RWPE2 (cell line): ENCODE measurements at regions not wholly inside any gene's neighbourhood (a gene's known extent, or its start where the extent isn't known, plus 50 kb on each side); places are given as distances from the start of the nearest gene placed in this dataset.
"Not testable (repeated sequence)": the region's sequence is repeated elsewhere in the genome, so short reads cannot be mapped to it uniquely, and the experiment has no call there.

Experiments used
- ATAC-seq: fragments of 200-7000 bp; cut with Tn5 transposase; 3 replicates; pipeline ENCODE4 v1.9.1; 2021; ENCODE audit warnings: low read depth
- DNase-seq: peaks from one replicate; pipeline ENCODE4 v3.0.0-alpha.2; 2020; ENCODE audit warnings: low spot score
- H3K27ac ChIP-seq: fragments of 450-650 bp; 2 replicates; pipeline ENCODE4 v1.5.1; 2017; ENCODE audit warnings: mild to moderate bottlenecking; ENCODE audit not compliant: poor library complexity, severe bottlenecking
- H3K27me3 ChIP-seq: fragments of 250-450 bp; sonication (Bioruptor Pico); 2 replicates; pipeline ENCODE4 v1.5.1; 2021; ENCODE audit warnings: mild to moderate bottlenecking, moderate library complexity; ENCODE audit not compliant: insufficient read depth, poor library complexity, severe bottlenecking
- H3K36me3 ChIP-seq: fragments of 250-450 bp; sonication (Bioruptor Pico); 2 replicates; pipeline ENCODE4 v1.5.1; 2020; ENCODE audit warnings: low read depth, mild to moderate bottlenecking, moderate library complexity
- H3K4me1 ChIP-seq: fragments of 250-450 bp; sonication (Bioruptor Pico); 2 replicates; pipeline ENCODE4 v1.5.1; 2021; ENCODE audit warnings: mild to moderate bottlenecking, moderate library complexity; ENCODE audit not compliant: insufficient read depth, poor library complexity, severe bottlenecking
- H3K4me3 ChIP-seq: fragments of 250-450 bp; sonication (Bioruptor Pico); 2 replicates; pipeline ENCODE4 v1.5.1; 2021; ENCODE audit warnings: mild to moderate bottlenecking, moderate library complexity; ENCODE audit not compliant: severe bottlenecking
- H3K9me3 ChIP-seq: fragments of 250-450 bp; sonication (Bioruptor Pico); 2 replicates; pipeline ENCODE4 v1.5.1; 2021; ENCODE audit warnings: mild to moderate bottlenecking, moderate library complexity; ENCODE audit not compliant: severe bottlenecking
- CTCF ChIP-seq: fragments of 450-650 bp; IDR thresholded peaks from one replicate; pipeline ENCODE4 v1.5.1; 2017; ENCODE audit warnings: mild to moderate bottlenecking, moderate library complexity; ENCODE audit not compliant: poor library complexity, severe bottlenecking

- H3K27me3 ChIP-seq = no peaks in the 10 kb centered on the region
- TF ChIP-seq CTCF = no peak
- H3K27ac ChIP-seq = no peak overlapping the region
- no peak for DNase-seq
- H3K4me3 ChIP-seq = no peak overlapping the region
- H3K9me3 ChIP-seq = no peaks in the 10 kb centered on the region
- ATAC-seq = no peak
- no peaks in the 10 kb centered on the region for H3K36me3 ChIP-seq
- H3K4me1 ChIP-seq = no peaks in the 10 kb centered on the region
Observed at GRCh38 chr21:28851645-28852044, 141.0 kb downstream of the LTN1 start.

- H3K4me1 ChIP-seq, DNase-seq, H3K4me3 ChIP-seq, H3K27me3 ChIP-seq, ATAC-seq, H3K27ac ChIP-seq, H3K36me3 ChIP-seq, H3K9me3 ChIP-seq: not testable (repeated sequence)
Observed at GRCh38 chr21:28839237-28839636, 153.4 kb downstream of the LTN1 start.

GRCh38 chr21:28837426-28837825 lies 155.3 kb downstream of the LTN1 start:
- not testable (repeated sequence) for H3K4me1 ChIP-seq, H3K27me3 ChIP-seq, H3K4me3 ChIP-seq, H3K27ac ChIP-seq, DNase-seq, H3K36me3 ChIP-seq, H3K9me3 ChIP-seq, ATAC-seq

GRCh38 chr21:28836588-28836987 lies 156.1 kb downstream of the LTN1 start:
- not testable (repeated sequence) for H3K4me3 ChIP-seq, ATAC-seq, H3K36me3 ChIP-seq, DNase-seq, H3K9me3 ChIP-seq, H3K27ac ChIP-seq, H3K27me3 ChIP-seq
- peaks cover 14% of the 10 kb centered on the region for H3K4me1 ChIP-seq

- H3K36me3 ChIP-seq = no peaks in the 10 kb centered on the region
- DNase-seq (no peak), ATAC-seq (no peak)
- H3K4me3 ChIP-seq = no peak overlapping the region
- no peak overlapping the region for H3K27ac ChIP-seq
- no peaks in the 10 kb centered on the region for H3K27me3 ChIP-seq
- no peaks in the 10 kb centered on the region for H3K9me3 ChIP-seq
- no peak for TF ChIP-seq CTCF
- H3K4me1 ChIP-seq = peaks cover 14% of the 10 kb centered on the region
Observed at GRCh38 chr21:28834335-28835238, 158.1 kb downstream of the LTN1 start.

- ATAC-seq = no peak
- Histone ChIP-seq H3K9me3 (no peaks in the 10 kb centered on the region), H3K27ac (no peak overlapping the region), H3K4me3 (no peak overlapping the region), H3K27me3 (no peaks in the 10 kb centered on the region), H3K4me1 (peaks cover 14% of the 10 kb centered on the region), H3K36me3 (no peaks in the 10 kb centered on the region)
- no peak for TF ChIP-seq CTCF
- no peak for DNase-seq
Observed at GRCh38 chr21:28833609-28834008, 159.1 kb downstream of the LTN1 start.
